HEK293 (cell line): ENCODE measurements at regions not wholly inside any gene's neighbourhood (a gene's known extent, or its start where the extent isn't known, plus 50 kb on each side); places are given as distances from the start of the nearest gene placed in this dataset.

Source experiments
- CTCF ChIP-seq: fragments of 450-650 bp; formaldehyde crosslinking; IDR thresholded peaks from 2 replicates; pipeline ENCODE4 v1.5.1; 2016; ENCODE audit warnings: missing biosample characterization, missing genetic modification characterization
- GLIS2 ChIP-seq: fragments of 450-650 bp; formaldehyde crosslinking; IDR thresholded peaks from 2 replicates; pipeline ENCODE4 v1.5.1; 2016; ENCODE audit warnings: missing biosample characterization, missing genetic modification characterization
- KLF16 ChIP-seq: fragments of 450-650 bp; formaldehyde crosslinking; IDR thresholded peaks from 2 replicates; pipeline ENCODE4 v1.5.1; 2017; ENCODE audit warnings: missing biosample characterization, missing genetic modification characterization
- REPIN1 ChIP-seq: fragments of 450-650 bp; formaldehyde crosslinking; IDR thresholded peaks from 2 replicates; pipeline ENCODE4 v1.5.1; 2017; ENCODE audit warnings: missing biosample characterization, missing genetic modification characterization, low read depth
- ZNF121 ChIP-seq: fragments of 450-650 bp; formaldehyde crosslinking; IDR thresholded peaks from 2 replicates; pipeline ENCODE4 v1.5.1; 2016; ENCODE audit warnings: missing biosample characterization, missing genetic modification characterization
- ZNF274 ChIP-seq, 2 experiments: fragments of 200-500 bp in 1 of 2; fragments of 450-650 bp in 1 of 2; sonication (Bioruptor generic) in 1 of 2; formaldehyde crosslinking in 1 of 2; IDR thresholded peaks; 2 replicates each; pipeline versions ENCODE4 v1.5.1 to v1.6.1; 2014 to 2016; ENCODE audit warnings: borderline replicate concordance in 1 of 2, inconsistent platforms in 1 of 2, low read length in 1 of 2, missing biosample characterization in 1 of 2, missing genetic modification characterization in 1 of 2
- ZNF37A ChIP-seq: fragments of 450-650 bp; IDR thresholded peaks from 2 replicates; pipeline ENCODE4 v1.5.1; 2018; ENCODE audit warnings: missing biosample characterization, missing genetic modification characterization
- ZNF433 ChIP-seq: fragments of 450-650 bp; formaldehyde crosslinking; IDR thresholded peaks from 2 replicates; pipeline ENCODE4 v1.5.1; 2016; ENCODE audit warnings: missing biosample characterization, missing genetic modification characterization, low read depth
- ZNF521 ChIP-seq: fragments of 450-650 bp; formaldehyde crosslinking; IDR thresholded peaks from 2 replicates; pipeline ENCODE4 v1.5.1; 2017; ENCODE audit warnings: missing biosample characterization, mild to moderate bottlenecking, missing genetic modification characterization
- ZNF571 ChIP-seq: fragments of 450-650 bp; formaldehyde crosslinking; IDR thresholded peaks from 2 replicates; pipeline ENCODE4 v1.5.0; 2017; ENCODE audit warnings: missing biosample characterization, missing genetic modification characterization
- ZNF600 ChIP-seq: fragments of 450-650 bp; formaldehyde crosslinking; IDR thresholded peaks from 2 replicates; pipeline ENCODE4 v1.5.1; 2016; ENCODE audit warnings: missing biosample characterization, missing genetic modification characterization
- ZNF629 ChIP-seq: fragments of 450-650 bp; formaldehyde crosslinking; IDR thresholded peaks from 2 replicates; pipeline ENCODE4 v1.5.1; 2017; ENCODE audit warnings: missing biosample characterization, missing genetic modification characterization

- no peak for TF ChIP-seq REPIN1 (tag by site-specific recombination)
- TF ChIP-seq ZNF571 (tag by site-specific recombination): no peak
- TF ChIP-seq ZNF521 (tag by site-specific recombination): no peak
- no peak for TF ChIP-seq ZNF433 (tag by site-specific recombination)
- TF ChIP-seq ZNF600: no peak
- no peak for TF ChIP-seq GLIS2
- TF ChIP-seq ZNF629 (tag by site-specific recombination): no peak
- no peak for TF ChIP-seq ZNF121
- no peak for TF ChIP-seq KLF16
- TF ChIP-seq CTCF (tag by site-specific recombination): no peak
- no peak for TF ChIP-seq ZNF37A (tag by site-specific recombination)
- TF ChIP-seq ZNF274 (IDR thresholded peaks at IDR 0.05; ENCODE audit: low read length): no peak
- no peak for TF ChIP-seq ZNF274 (tag by site-specific recombination; IDR thresholded peaks at IDR 0.05; ENCODE audit: borderline replicate concordance)
Observed at GRCh38 chr3:118269537-118270125, 765.0 kb downstream of the IGSF11 start.
